OCI-LY3 (cell line): ENCODE measurements at regions not wholly inside any gene's neighbourhood (a gene's known extent, or its start where the extent isn't known, plus 50 kb on each side); places are given as distances from the start of the nearest gene placed in this dataset.

Source experiments
- EZH2phosphoT487 ChIP-seq: fragments of 200-600 bp; shearing (Covaris generic); IDR thresholded peaks from 2 replicates; pipeline ENCODE4 v1.6.1; 2018; ENCODE audit warnings: antibody characterized with exemption, mixed run types, low read depth
- TF ChIP-seq, protein P1 (sequence below): fragments of 200-600, 300-600 bp; sonication (generic); IDR thresholded peaks from 2 replicates; pipeline ENCODE4 v1.5.1; 2014; ENCODE audit warnings: antibody characterized with exemption, low read length, low read depth

DNA sequence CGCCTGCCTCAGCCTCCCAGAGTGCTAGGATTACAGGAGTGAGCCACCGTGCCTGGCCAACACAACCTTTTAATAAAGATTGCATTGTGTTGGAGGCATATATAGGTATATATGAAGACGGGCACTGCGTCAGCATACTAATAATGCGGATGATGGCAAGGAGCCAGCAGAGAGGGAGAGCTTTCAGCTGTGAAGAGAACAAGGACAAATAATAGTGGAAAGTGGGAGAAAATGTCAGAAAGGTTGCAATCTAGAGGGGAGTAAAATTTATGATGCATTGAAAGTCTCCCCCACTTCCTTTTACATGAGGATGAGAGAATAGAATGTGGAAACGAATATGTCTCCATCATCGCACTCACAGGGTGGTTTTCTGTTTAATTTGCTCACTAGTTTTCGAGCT lies 170.5 kb upstream of the TBL1XR1 start:
- TF ChIP-seq, protein P1, sequence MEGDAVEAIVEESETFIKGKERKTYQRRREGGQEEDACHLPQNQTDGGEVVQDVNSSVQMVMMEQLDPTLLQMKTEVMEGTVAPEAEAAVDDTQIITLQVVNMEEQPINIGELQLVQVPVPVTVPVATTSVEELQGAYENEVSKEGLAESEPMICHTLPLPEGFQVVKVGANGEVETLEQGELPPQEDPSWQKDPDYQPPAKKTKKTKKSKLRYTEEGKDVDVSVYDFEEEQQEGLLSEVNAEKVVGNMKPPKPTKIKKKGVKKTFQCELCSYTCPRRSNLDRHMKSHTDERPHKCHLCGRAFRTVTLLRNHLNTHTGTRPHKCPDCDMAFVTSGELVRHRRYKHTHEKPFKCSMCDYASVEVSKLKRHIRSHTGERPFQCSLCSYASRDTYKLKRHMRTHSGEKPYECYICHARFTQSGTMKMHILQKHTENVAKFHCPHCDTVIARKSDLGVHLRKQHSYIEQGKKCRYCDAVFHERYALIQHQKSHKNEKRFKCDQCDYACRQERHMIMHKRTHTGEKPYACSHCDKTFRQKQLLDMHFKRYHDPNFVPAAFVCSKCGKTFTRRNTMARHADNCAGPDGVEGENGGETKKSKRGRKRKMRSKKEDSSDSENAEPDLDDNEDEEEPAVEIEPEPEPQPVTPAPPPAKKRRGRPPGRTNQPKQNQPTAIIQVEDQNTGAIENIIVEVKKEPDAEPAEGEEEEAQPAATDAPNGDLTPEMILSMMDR, result no peak
- no peak for TF ChIP-seq EZH2phosphoT487
